ENCODE measurements at regions not wholly inside any gene's neighbourhood (a gene's known extent, or its start where the extent isn't known, plus 50 kb on each side); places are given as distances from the start of the nearest gene placed in this dataset.
"Not testable (repeated sequence)": the region's sequence is repeated elsewhere in the genome, so short reads cannot be mapped to it uniquely, and the experiment has no call there.

GRCh38 chr1:99553819-99554218 lies 92.1 kb upstream of the PALMD start:
- FAIRE-seq; POLR2A ChIA-PET; H3K36me3 ChIP-seq (replicated peaks in 1 of 2; ENCODE audit: control insufficient read depth in 1 of 2, insufficient read depth in 2 of 2, low read length in 2 of 2); H3K27ac ChIP-seq (ENCODE audit: extremely low read length, insufficient read depth, low read length); H3K4me3 ChIP-seq (replicated peaks in 1 of 3; ENCODE audit: insufficient read depth in 1 of 3, low read depth in 2 of 3, low read length in 3 of 3); intact Hi-C loops (cut with micrococcal nuclease; ENCODE audit: unreplicated experiment); H3K79me2 ChIP-seq (ENCODE audit: insufficient read depth, low read length); ATAC-seq; H3K27me3 ChIP-seq (ENCODE audit: control insufficient read depth in 1 of 2, insufficient read depth in 2 of 2, low read length in 2 of 2); DNase-seq (ENCODE audit: low spot score); CTCF ChIA-PET (ENCODE audit: low intra/inter-chr PET ratio, low total read pairs); H4K20me1 ChIP-seq (ENCODE audit: insufficient read depth, low read length); H3K9ac ChIP-seq (ENCODE audit: insufficient read depth, low read depth, low read length); in situ Hi-C loops (cut with HindIII; ENCODE audit: extremely low pct_ligation_motif_present, low pct_unique_long_range_greater_than_20kb); H3K9me3 ChIP-seq (ENCODE audit: low read length); H2AFZ ChIP-seq (ENCODE audit: low read length); H3K4me2 ChIP-seq (ENCODE audit: low read depth, low read length); BruUV-seq (replicated peaks): not testable (repeated sequence)
- WGBS (ENCODE audit: low lambda C conversion rate), result 35% methylated on average over 3 of the region's 3 CpGs
- H3K4me1 ChIP-seq (ENCODE audit: insufficient read depth, low read length), result peaks cover 50% of the 10 kb centered on the region
- peak; percentile 91 for TF ChIP-seq SIX1 (CRISPR knock-in tag; IDR thresholded peaks at IDR 0.05; ENCODE audit: borderline replicate concordance)

- FAIRE-seq, result no peak
- in situ Hi-C loops (cut with HindIII; ENCODE audit: extremely low pct_ligation_motif_present, low pct_unique_long_range_greater_than_20kb) (no loop called here), intact Hi-C loops (cut with micrococcal nuclease; ENCODE audit: unreplicated experiment) (no loop called here)
- peaks cover 59% of the 10 kb centered on the region for H3K4me1 ChIP-seq (ENCODE audit: insufficient read depth, low read length)
- POLR2A ChIA-PET, result no interaction called here
- no peak for ATAC-seq
- no peaks in the 10 kb centered on the region for H4K20me1 ChIP-seq (ENCODE audit: insufficient read depth, low read length)
- H2AFZ ChIP-seq (ENCODE audit: low read length), result no peak overlapping the region
- H3K27me3 ChIP-seq (ENCODE audit: control insufficient read depth in 1 of 2, insufficient read depth in 2 of 2, low read length in 2 of 2), result no peaks in the 10 kb centered on the region
- no peak overlapping the region for H3K4me2 ChIP-seq (ENCODE audit: low read depth, low read length)
- H3K4me3 ChIP-seq (replicated peaks in 1 of 3; ENCODE audit: insufficient read depth in 1 of 3, low read depth in 2 of 3, low read length in 3 of 3), result no peak overlapping the region
- BruUV-seq (replicated peaks), result no TSS peak
- H3K36me3 ChIP-seq (replicated peaks in 1 of 2; ENCODE audit: control insufficient read depth in 1 of 2, insufficient read depth in 2 of 2, low read length in 2 of 2), result no peaks in the 10 kb centered on the region
- H3K9ac ChIP-seq (ENCODE audit: insufficient read depth, low read depth, low read length), result no peak overlapping the region
- WGBS (ENCODE audit: low lambda C conversion rate), result 8% methylated on average over 2 of the region's 2 CpGs
- DNase-seq (ENCODE audit: low spot score), result peak; percentile 37
- no peaks in the 10 kb centered on the region for H3K79me2 ChIP-seq (ENCODE audit: insufficient read depth, low read length)
- H3K9me3 ChIP-seq (ENCODE audit: low read length), result no peaks in the 10 kb centered on the region
- no peak overlapping the region for H3K27ac ChIP-seq (ENCODE audit: extremely low read length, insufficient read depth, low read length)
- peak; percentile 24; the same call in 1 of the 2 replicates for TF ChIP-seq TCF7 (IDR thresholded peaks at IDR 0.05; ENCODE audit: low read depth)
- no peak for TF ChIP-seq HDAC1 (CRISPR knock-in tag; IDR thresholded peaks at IDR 0.05)
- TF ChIP-seq ZNF7 (CRISPR knock-in tag; IDR thresholded peaks at IDR 0.05), result no peak
- TF ChIP-seq MAFK (conservative IDR thresholded peaks at IDR 0.05 in 1 of 2, IDR thresholded peaks at IDR 0.05 in 1 of 2; ENCODE audit: low read length in 2 of 2), result 0 out of 4 replicates have a peak, but pooled peaks of 1 of the 2 experiments have one; percentile 4
- TF ChIP-seq TBX3 (IDR thresholded peaks at IDR 0.05; ENCODE audit: borderline replicate concordance), result peak; percentile 69; the same call in 1 of the 2 replicates
- TF ChIP-seq FOXA1 (IDR thresholded peaks at IDR 0.05), result peak; percentile 55; the same call in 1 of the 2 replicates
- no peak for TF ChIP-seq FOXA1 (CRISPR knock-in tag; IDR thresholded peaks at IDR 0.05)
- TF ChIP-seq EP300 (IDR thresholded peaks at IDR 0.05; ENCODE audit: low read depth in 2 of 2, low read length in 2 of 2), result 0 out of 4 replicates have a peak, but pooled peaks of 1 of the 2 experiments have one; percentile 48
- TF ChIP-seq EP300 (CRISPR knock-in tag; IDR thresholded peaks at IDR 0.05; ENCODE audit: borderline replicate concordance), result no peak
- TF ChIP-seq FOXP1 (IDR thresholded peaks at IDR 0.05), result no peak
- TF ChIP-seq FOXP1 (CRISPR knock-in tag; IDR thresholded peaks at IDR 0.05), result peak; percentile 45; the same call in 1 of the 2 replicates
- CTCF ChIA-PET (ENCODE audit: low intra/inter-chr PET ratio, low total read pairs), result no interaction called here
Measured at GRCh38 chr1:99554727-99555126, 91.2 kb upstream of the PALMD start.
